OCI-LY7 (cell line): ENCODE measurements at regions not wholly inside any gene's neighbourhood (a gene's known extent, or its start where the extent isn't known, plus 50 kb on each side); places are given as distances from the start of the nearest gene placed in this dataset.

Experiments used
- EZH2phosphoT487 ChIP-seq: fragments of 200-600 bp; sonication (generic); IDR thresholded peaks from 2 replicates; pipeline ENCODE4 v1.6.1; 2018; ENCODE audit warnings: low read depth, borderline replicate concordance, mild to moderate bottlenecking, mixed run types, antibody characterized with exemption, low read length, moderate library complexity, mixed read lengths
- TF ChIP-seq, protein P1 (sequence below): fragments of 200-600 bp; sonication (generic); conservative IDR thresholded peaks from 2 replicates; pipeline ENCODE4 v1.5.1; 2014; ENCODE audit warnings: mild to moderate bottlenecking, antibody characterized with exemption, low read length, moderate library complexity, mixed read lengths

DNA sequence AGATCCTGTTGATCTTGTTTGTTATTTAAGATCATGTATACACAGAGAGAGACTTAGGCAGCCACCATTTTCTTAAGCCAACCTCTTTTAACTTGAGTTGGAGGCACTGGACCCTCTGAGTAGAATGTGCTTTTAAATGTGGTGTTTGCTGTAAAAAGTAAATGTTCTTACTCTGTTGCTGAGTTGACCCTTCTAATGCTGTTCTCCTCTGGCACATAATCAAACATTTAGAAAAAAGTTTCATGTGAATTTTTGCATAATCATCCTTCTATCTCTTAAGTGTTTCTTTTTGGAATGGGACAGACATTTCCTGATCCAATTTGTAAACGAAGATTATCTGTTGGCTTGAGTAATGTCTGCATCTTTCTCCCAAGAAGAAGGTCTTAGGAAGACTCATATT lies 255.1 kb upstream of the ETAA1 start:
- TF ChIP-seq, protein P1, sequence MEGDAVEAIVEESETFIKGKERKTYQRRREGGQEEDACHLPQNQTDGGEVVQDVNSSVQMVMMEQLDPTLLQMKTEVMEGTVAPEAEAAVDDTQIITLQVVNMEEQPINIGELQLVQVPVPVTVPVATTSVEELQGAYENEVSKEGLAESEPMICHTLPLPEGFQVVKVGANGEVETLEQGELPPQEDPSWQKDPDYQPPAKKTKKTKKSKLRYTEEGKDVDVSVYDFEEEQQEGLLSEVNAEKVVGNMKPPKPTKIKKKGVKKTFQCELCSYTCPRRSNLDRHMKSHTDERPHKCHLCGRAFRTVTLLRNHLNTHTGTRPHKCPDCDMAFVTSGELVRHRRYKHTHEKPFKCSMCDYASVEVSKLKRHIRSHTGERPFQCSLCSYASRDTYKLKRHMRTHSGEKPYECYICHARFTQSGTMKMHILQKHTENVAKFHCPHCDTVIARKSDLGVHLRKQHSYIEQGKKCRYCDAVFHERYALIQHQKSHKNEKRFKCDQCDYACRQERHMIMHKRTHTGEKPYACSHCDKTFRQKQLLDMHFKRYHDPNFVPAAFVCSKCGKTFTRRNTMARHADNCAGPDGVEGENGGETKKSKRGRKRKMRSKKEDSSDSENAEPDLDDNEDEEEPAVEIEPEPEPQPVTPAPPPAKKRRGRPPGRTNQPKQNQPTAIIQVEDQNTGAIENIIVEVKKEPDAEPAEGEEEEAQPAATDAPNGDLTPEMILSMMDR, result no peak
- no peak for TF ChIP-seq EZH2phosphoT487
